GM23248 (cell line): ENCODE measurements at regions not wholly inside any gene's neighbourhood (a gene's known extent, or its start where the extent isn't known, plus 50 kb on each side); places are given as distances from the start of the nearest gene placed in this dataset.

Experiments used
- DNase-seq: peaks from one replicate; pipeline ENCODE4 v3.0.0-alpha.2; 2015
- H2AFZ ChIP-seq: fragments of 200-600 bp; sonication (generic); 2 replicates; pipeline ENCODE4 v1.6.1; 2016; ENCODE audit warnings: antibody characterized with exemption
- H3F3A ChIP-seq: fragments of 200-600 bp; sonication (generic); 2 replicates; pipeline ENCODE4 v1.6.1; 2016; ENCODE audit warnings: mild to moderate bottlenecking, antibody characterized with exemption, mixed run types; ENCODE audit not compliant: insufficient read depth
- H3K27ac ChIP-seq: fragments of 200-600 bp; sonication (generic); 2 replicates; pipeline ENCODE4 v1.5.1; 2016; ENCODE audit warnings: mild to moderate bottlenecking
- H3K27me3 ChIP-seq: fragments of 200-600 bp; sonication (generic); replicated peaks from 2 replicates; pipeline ENCODE4 v1.6.1; 2016; ENCODE audit warnings: mild to moderate bottlenecking; ENCODE audit not compliant: insufficient read depth
- H3K36me3 ChIP-seq: fragments of 200-600 bp; sonication (generic); 2 replicates; pipeline ENCODE4 v1.6.1; 2016; ENCODE audit warnings: low read depth, mild to moderate bottlenecking
- H3K4me1 ChIP-seq: fragments of 200-600 bp; sonication (generic); 2 replicates; pipeline ENCODE4 v1.6.1; 2016; ENCODE audit warnings: mild to moderate bottlenecking; ENCODE audit not compliant: insufficient read depth
- H3K4me2 ChIP-seq: fragments of 200-600 bp; sonication (generic); one replicate; pipeline ENCODE4 v1.6.1; 2016; ENCODE audit warnings: mild to moderate bottlenecking; ENCODE audit not compliant: unreplicated experiment
- H3K4me3 ChIP-seq: fragments of 200-600 bp; sonication (generic); 2 replicates; pipeline ENCODE4 v1.5.1; 2016; ENCODE audit warnings: mild to moderate bottlenecking
- H3K79me2 ChIP-seq: fragments of 200-600 bp; sonication (generic); 2 replicates; pipeline ENCODE4 v1.6.1; 2016; ENCODE audit warnings: mild to moderate bottlenecking; ENCODE audit not compliant: insufficient read depth
- H3K9ac ChIP-seq: fragments of 200-600 bp; sonication (generic); 2 replicates; pipeline ENCODE4 v1.6.1; 2016; ENCODE audit warnings: mild to moderate bottlenecking
- H3K9me2 ChIP-seq: fragments of 200-600 bp; sonication (generic); 2 replicates; pipeline ENCODE4 v1.6.1; 2016; ENCODE audit warnings: mixed run types, mild to moderate bottlenecking, moderate library complexity; ENCODE audit not compliant: insufficient read depth
- H3K9me3 ChIP-seq: fragments of 200-600 bp; sonication (generic); one replicate; pipeline ENCODE4 v1.6.1; 2017; ENCODE audit warnings: low read depth
- H4K20me1 ChIP-seq: fragments of 200-600 bp; sonication (generic); 2 replicates; pipeline ENCODE4 v1.6.0; 2016; ENCODE audit not compliant: insufficient read depth
- EZH2 ChIP-seq: fragments of 200-600 bp; sonication (generic); IDR thresholded peaks from 2 replicates; pipeline ENCODE4 v1.6.1; 2018; ENCODE audit warnings: antibody characterized with exemption, mild to moderate bottlenecking; ENCODE audit not compliant: insufficient read depth, poor library complexity, severe bottlenecking
- EZH2phosphoT487 ChIP-seq: fragments of 200-600 bp; sonication (generic); IDR thresholded peaks from 2 replicates; pipeline ENCODE4 v1.6.1; 2018; ENCODE audit warnings: antibody characterized with exemption, moderate library complexity, mild to moderate bottlenecking, low read depth; ENCODE audit not compliant: insufficient read depth
- WGBS, 2 experiments: methylation state at CpG; one replicate each; pipeline ENCODE4 v1.1.6; 2015 to 2017; ENCODE audit warnings: low lambda C conversion rate in 2 of 2, low coverage in 1 of 2; ENCODE audit errors: missing lambda C conversion rate in 2 of 2; 5-methylcytosine and 5-hydroxymethylcytosine counted together
- in situ Hi-C: fragments of 300-500 bp; cut with MboI; formaldehyde crosslinking; loops from 2 replicates; pipeline ENCODE4 v1.15.0; 2020

GRCh38 chr6:2531426-2532215, 219.1 kb downstream of the MYLK4 start:
- peaks cover 42% of the 10 kb centered on the region for H3K27me3 ChIP-seq
- WGBS, 2 experiments: 30 to 33% methylated on average over 6 of the region's 6 CpGs
- no peak overlapping the region for H3K27ac ChIP-seq
- in situ Hi-C loops: no loop called here
- H3K79me2 ChIP-seq: no peaks in the 10 kb centered on the region
- no peak overlapping the region for H2AFZ ChIP-seq
- TF ChIP-seq EZH2phosphoT487 (no peak), EZH2 (no peak)
- DNase-seq: peak; percentile 90
- no peaks in the 10 kb centered on the region for H3K9me3 ChIP-seq
- H4K20me1 ChIP-seq: no peaks in the 10 kb centered on the region
- no peak overlapping the region for H3K4me3 ChIP-seq
- H3K9ac ChIP-seq: no peak overlapping the region
- peaks cover 12% of the 10 kb centered on the region for H3K4me1 ChIP-seq
- peak overlapping the region; percentile 32 for H3K4me2 ChIP-seq
- no peaks in the 10 kb centered on the region for H3K36me3 ChIP-seq
- H3F3A ChIP-seq: peaks cover 17% of the 10 kb centered on the region
- H3K9me2 ChIP-seq: no peaks in the 10 kb centered on the region

- H3K9ac ChIP-seq: no peak overlapping the region
These were observed 221.5 kb downstream of the MYLK4 start for GRCh38 chr6:2529211-2529719.

DNA sequence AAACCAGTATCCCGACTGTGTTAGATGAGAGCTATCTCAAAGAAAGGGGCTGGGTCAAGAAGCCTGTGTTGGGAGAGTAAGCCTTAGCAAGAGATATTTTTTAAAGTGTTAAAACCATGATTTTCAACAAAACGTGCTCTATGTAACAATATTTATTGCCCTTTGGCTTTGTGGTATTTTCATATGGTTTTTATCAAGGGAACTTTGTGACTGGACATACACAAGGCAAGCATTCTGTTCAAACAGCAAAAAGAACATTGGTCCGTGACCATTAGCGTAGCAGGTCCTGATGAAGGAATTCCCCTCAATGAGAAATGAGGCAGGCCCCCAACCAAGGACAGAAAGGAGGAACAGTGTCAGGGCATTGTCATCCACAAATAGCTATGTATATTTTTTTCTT, 222.6 kb downstream of the MYLK4 start:
- Histone ChIP-seq H3K36me3 (no peaks in the 10 kb centered on the region), H3K27me3 (peaks cover 32% of the 10 kb centered on the region), H3F3A (peaks cover 17% of the 10 kb centered on the region), H3K9me3 (no peaks in the 10 kb centered on the region), H4K20me1 (no peaks in the 10 kb centered on the region), H3K9ac (no peak overlapping the region), H2AFZ (no peak overlapping the region), H3K4me3 (no peak overlapping the region), H3K9me2 (no peaks in the 10 kb centered on the region), H3K4me1 (peaks cover 12% of the 10 kb centered on the region), H3K4me2 (no peak overlapping the region), H3K79me2 (no peaks in the 10 kb centered on the region), H3K27ac (no peak overlapping the region)
- in situ Hi-C loops: no loop called here
- TF ChIP-seq EZH2 (no peak), EZH2phosphoT487 (no peak)
- no peak for DNase-seq
- WGBS, 2 experiments: 15 to 16% methylated on average over 4 of the region's 4 CpGs

More at GRCh38 chr6:2529211-2529719, 221.5 kb downstream of the MYLK4 start:
- no peaks in the 10 kb centered on the region for H3K79me2 ChIP-seq
- no peaks in the 10 kb centered on the region for H4K20me1 ChIP-seq
- H3K4me2 ChIP-seq: no peak overlapping the region
- no peak for TF ChIP-seq EZH2
- TF ChIP-seq EZH2phosphoT487: no peak
- peaks cover 32% of the 10 kb centered on the region for H3K27me3 ChIP-seq
- no peak overlapping the region for H3K4me3 ChIP-seq
- no peak overlapping the region for H2AFZ ChIP-seq
- no peaks in the 10 kb centered on the region for H3K36me3 ChIP-seq
- H3F3A ChIP-seq: peaks cover 17% of the 10 kb centered on the region
- H3K9me3 ChIP-seq: no peaks in the 10 kb centered on the region
- H3K9me2 ChIP-seq: no peaks in the 10 kb centered on the region
- no peak for DNase-seq
- in situ Hi-C loops: no loop called here
- WGBS, 2 experiments: 26 to 31% methylated on average over 7 of the region's 7 CpGs
- H3K4me1 ChIP-seq: peaks cover 12% of the 10 kb centered on the region
- no peak overlapping the region for H3K27ac ChIP-seq

DNA sequence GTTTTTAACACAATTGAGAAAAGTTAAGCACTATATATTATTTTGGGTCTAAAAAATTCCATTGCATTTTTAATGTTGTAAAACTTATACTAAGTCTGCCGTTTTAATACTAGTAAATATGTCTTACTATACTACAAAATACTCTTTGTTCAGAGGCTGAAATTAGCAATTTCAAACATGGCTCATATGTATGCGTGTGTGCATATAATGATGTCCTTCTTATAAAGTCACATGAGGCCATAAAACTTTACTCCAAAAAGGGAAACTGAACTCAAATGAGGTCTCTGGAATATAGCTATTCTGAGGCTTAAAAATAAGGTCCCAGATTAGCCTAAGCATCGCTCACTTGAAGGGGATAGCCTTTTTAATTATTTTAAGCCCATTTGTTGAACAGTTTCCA, 224.0 kb downstream of the MYLK4 start:
- Histone ChIP-seq H3K27me3 (peaks cover 32% of the 10 kb centered on the region), H3F3A (peaks cover 9% of the 10 kb centered on the region; the same call in 1 of the 2 replicates), H3K27ac (no peak overlapping the region), H3K9me3 (no peaks in the 10 kb centered on the region), H4K20me1 (no peaks in the 10 kb centered on the region), H3K36me3 (no peaks in the 10 kb centered on the region), H3K4me1 (peaks cover 11% of the 10 kb centered on the region), H3K79me2 (no peaks in the 10 kb centered on the region), H3K4me3 (no peak overlapping the region), H3K4me2 (no peak overlapping the region), H3K9me2 (no peaks in the 10 kb centered on the region), H2AFZ (no peak overlapping the region), H3K9ac (no peak overlapping the region)
- DNase-seq: no peak
- 31 to 38% methylated on average over 3 of the region's 3 CpGs for WGBS, 2 experiments
- no peak for TF ChIP-seq EZH2
- no peak for TF ChIP-seq EZH2phosphoT487
- in situ Hi-C loops: no loop called here
